Mesothelial cell of epicardium (in vitro differentiated cells): ENCODE measurements at regions not wholly inside any gene's neighbourhood (a gene's known extent, or its start where the extent isn't known, plus 50 kb on each side); places are given as distances from the start of the nearest gene placed in this dataset.

Experiments
- DNase-seq, 2 experiments: peaks; one replicate each; pipeline ENCODE4 v3.0.0; 2021; ENCODE audit warnings: low spot score in 2 of 2; ENCODE audit not compliant: unreplicated experiment in 2 of 2
- H3K27ac Mint-ChIP-seq: 2 replicates; pipeline ENCODE4 v1.8.0; 2021; ENCODE audit warnings: mixed read lengths
- H3K27me3 Mint-ChIP-seq: 2 replicates; pipeline ENCODE4 v1.8.0; 2021; ENCODE audit warnings: low read depth, mixed read lengths
- H3K36me3 Mint-ChIP-seq: 2 replicates; pipeline ENCODE4 v1.8.0; 2021; ENCODE audit warnings: mixed read lengths
- H3K4me1 Mint-ChIP-seq: 2 replicates; pipeline ENCODE4 v1.8.0; 2021; ENCODE audit warnings: mixed read lengths
- H3K4me3 Mint-ChIP-seq: 2 replicates; pipeline ENCODE4 v1.8.0; 2021; ENCODE audit warnings: mild to moderate bottlenecking, moderate library complexity, mixed read lengths
- H3K9me3 Mint-ChIP-seq: 2 replicates; pipeline ENCODE4 v1.8.0; 2021; ENCODE audit warnings: mixed read lengths
- CTCF ChIP-seq: fragments of 200-600 bp; sonication (generic); IDR thresholded peaks from one replicate; pipeline ENCODE4 v1.5.0; 2021; ENCODE audit warnings: antibody characterized with exemption; ENCODE audit not compliant: unreplicated experiment

DNA sequence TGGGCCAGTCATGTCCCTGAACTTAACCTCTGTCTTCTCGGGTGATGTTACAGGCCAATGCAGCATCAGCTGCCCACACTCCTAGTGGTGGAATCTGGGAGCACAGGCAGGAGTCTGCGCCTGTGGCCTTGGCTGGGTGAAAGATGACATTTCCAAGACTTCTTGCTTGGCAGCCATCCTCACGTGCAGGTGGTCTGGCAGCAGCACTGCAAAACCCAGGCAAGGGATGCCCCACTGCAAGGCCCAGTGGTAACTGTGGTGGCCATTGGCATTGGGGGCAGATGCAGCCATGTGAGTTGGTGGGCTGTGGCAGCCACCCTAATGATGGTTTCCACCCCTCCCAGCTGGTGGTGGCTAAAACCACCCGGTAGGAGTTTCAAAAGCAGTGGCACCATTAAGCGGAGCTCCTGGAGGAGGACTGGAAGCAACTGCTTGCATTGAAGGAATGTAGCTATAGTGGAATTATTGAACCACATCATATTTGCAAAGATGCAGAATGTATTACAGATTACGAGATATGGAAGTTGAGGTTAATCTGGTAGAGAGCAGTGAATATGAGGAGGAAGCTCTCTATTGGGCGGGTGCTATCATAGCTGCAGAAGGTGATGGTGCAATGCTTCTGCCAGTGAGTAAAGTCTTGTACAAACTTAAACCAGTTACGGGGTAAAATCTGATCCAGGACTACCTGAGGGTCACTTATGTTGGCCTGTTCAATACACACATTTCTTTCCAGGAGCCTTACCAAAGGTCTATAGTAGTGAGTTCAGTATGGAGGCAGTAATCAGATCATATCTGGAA, 120.7 kb upstream of the TOP3B start:
- peaks cover 59% of the 10 kb centered on the region for H3K27me3 Mint-ChIP-seq
- no peak overlapping the region for H3K27ac Mint-ChIP-seq
- H3K36me3 Mint-ChIP-seq = no peaks in the 10 kb centered on the region
- no peak for DNase-seq
- TF ChIP-seq CTCF = peak; percentile 41
- no peaks in the 10 kb centered on the region for H3K9me3 Mint-ChIP-seq
- H3K4me3 Mint-ChIP-seq = no peak overlapping the region
- no peaks in the 10 kb centered on the region for H3K4me1 Mint-ChIP-seq

- Mint-ChIP-seq H3K4me1 (no peaks in the 10 kb centered on the region), H3K36me3 (no peaks in the 10 kb centered on the region), H3K27me3 (peaks cover 71% of the 10 kb centered on the region), H3K27ac (no peak overlapping the region), H3K9me3 (no peaks in the 10 kb centered on the region), H3K4me3 (no peak overlapping the region)
- no peak for TF ChIP-seq CTCF
- DNase-seq = no peak
Measured at GRCh38 chr22:22099833-22100812, 117.5 kb upstream of the TOP3B start.

GRCh38 chr22:22099194-22099486, 116.6 kb upstream of the TOP3B start:
- Mint-ChIP-seq H3K4me1 (no peaks in the 10 kb centered on the region), H3K9me3 (no peaks in the 10 kb centered on the region)
- TF ChIP-seq CTCF = no peak

DNA sequence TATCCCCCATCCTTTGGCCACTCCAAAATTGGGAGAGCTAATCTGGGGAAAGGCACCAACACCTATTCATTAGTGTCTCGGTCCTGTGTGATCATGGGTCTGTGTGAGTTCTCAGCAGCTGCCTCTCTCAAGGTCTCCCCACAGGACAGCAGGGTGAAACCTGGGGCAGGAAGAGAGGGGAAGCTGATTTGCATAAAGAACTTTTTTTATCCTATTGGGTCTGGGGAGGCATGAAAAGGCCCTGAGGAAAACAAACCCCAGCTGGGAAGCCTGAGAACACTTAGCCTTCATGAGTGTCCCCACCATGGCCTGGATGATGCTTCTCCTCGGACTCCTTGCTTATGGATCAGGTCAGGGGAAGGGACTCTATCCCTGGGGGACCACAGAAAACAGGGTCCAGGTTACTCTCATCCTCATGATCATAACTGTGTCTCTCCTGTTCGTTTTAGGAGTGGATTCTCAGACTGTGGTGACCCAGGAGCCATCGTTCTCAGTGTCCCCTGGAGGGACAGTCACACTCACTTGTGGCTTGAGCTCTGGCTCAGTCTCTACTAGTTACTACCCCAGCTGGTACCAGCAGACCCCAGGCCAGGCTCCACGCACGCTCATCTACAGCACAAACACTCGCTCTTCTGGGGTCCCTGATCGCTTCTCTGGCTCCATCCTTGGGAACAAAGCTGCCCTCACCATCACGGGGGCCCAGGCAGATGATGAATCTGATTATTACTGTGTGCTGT, 116.0 kb upstream of the TOP3B start:
- no peaks in the 10 kb centered on the region for H3K9me3 Mint-ChIP-seq
- no peaks in the 10 kb centered on the region for H3K36me3 Mint-ChIP-seq
- H3K27me3 Mint-ChIP-seq = peaks cover 74% of the 10 kb centered on the region
- H3K4me3 Mint-ChIP-seq = no peak overlapping the region
- no peak for TF ChIP-seq CTCF
- no peaks in the 10 kb centered on the region for H3K4me1 Mint-ChIP-seq
- DNase-seq = no peak
- H3K27ac Mint-ChIP-seq = no peak overlapping the region

More at GRCh38 chr22:22099194-22099486, 116.6 kb upstream of the TOP3B start:
- H3K36me3 Mint-ChIP-seq = no peaks in the 10 kb centered on the region
- no peak for DNase-seq
- H3K4me3 Mint-ChIP-seq = no peak overlapping the region
- H3K27me3 Mint-ChIP-seq = peaks cover 71% of the 10 kb centered on the region
- H3K27ac Mint-ChIP-seq = no peak overlapping the region

DNA sequence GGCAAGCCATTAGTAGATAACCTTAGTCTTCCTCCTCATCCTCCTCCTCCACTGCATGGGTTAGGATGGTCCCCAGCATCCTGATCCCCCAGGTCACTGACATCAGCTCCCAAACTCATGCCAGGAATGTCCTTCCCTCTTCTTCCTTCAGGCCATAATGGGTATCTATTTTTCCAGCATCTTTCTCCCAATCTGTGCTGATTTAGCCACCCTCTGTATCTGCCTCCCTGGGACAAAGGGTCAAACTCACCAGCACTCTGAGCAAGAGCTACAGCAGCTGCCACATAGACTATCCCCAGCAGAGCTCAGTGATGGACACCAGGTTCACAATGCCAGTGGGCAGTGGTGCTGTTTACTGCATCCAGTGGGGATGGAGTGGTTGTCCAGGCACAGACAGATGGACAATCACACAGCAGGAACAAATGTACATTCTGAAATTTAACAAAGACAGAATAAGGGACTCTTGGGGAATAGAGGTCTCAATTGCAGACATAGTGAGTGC, 115.2 kb upstream of the TOP3B start:
- no peak for DNase-seq
- peaks cover 75% of the 10 kb centered on the region for H3K27me3 Mint-ChIP-seq
- H3K27ac Mint-ChIP-seq = no peak overlapping the region
- H3K9me3 Mint-ChIP-seq = no peaks in the 10 kb centered on the region
- H3K36me3 Mint-ChIP-seq = no peaks in the 10 kb centered on the region
- H3K4me1 Mint-ChIP-seq = no peaks in the 10 kb centered on the region
- TF ChIP-seq CTCF = no peak
- H3K4me3 Mint-ChIP-seq = no peak overlapping the region
